HG03103 (cell line): ENCODE measurements at regions not wholly inside any gene's neighbourhood (a gene's known extent, or its start where the extent isn't known, plus 50 kb on each side); places are given as distances from the start of the nearest gene placed in this dataset.
"Not testable (repeated sequence)": the region's sequence is repeated elsewhere in the genome, so short reads cannot be mapped to it uniquely, and the experiment has no call there.

Experiments used
- ATAC-seq: cut with Tn5 transposase; IDR thresholded peaks from one replicate; pipeline ENCODE4 v1.9.1; 2021; ENCODE audit warnings: low read depth; ENCODE audit not compliant: unreplicated experiment

DNA sequence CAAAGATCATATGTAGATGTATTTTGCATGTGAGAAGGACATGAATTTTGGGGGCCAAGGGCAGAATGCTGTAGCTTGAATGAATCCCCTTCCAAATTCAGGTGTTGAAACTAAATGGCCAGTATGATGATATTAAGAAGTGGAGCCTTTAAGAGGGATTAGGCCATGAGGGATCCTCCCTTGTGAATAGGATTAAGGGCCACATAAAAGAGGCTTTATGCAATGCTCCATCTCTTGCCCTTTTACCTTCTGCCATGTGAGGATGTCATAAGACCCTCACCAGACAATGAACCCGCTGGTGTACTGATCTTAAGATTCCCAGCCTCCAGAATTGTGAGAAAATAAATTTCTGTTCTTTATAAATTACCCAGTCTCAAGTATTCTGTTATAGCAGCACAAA is 206.1 kb downstream of the YTHDC2 start:
- ATAC-seq: no peak

DNA sequence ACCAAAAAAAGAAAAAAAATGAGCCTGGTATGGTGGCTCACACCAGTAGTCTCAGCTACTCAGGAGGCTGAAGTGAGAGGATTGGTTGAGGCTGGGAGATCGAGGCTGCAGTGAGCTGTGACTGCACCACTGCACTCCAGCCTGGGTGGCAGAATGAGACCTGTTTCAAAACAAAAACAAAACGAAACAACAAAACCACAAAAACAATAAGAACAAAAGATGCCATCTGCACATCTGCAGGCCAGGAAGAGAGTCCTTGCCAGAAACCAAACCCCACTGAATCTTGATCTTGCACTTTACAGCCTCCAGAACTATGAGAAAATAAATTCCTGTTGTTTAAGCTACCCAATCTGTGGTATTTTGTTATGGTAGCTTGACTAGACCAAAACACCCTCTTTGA is 207.7 kb downstream of the YTHDC2 start:
- no peak for ATAC-seq

- no peak for ATAC-seq
Observed at GRCh38 chr5:113723021-113723420, 209.5 kb downstream of the YTHDC2 start.

DNA sequence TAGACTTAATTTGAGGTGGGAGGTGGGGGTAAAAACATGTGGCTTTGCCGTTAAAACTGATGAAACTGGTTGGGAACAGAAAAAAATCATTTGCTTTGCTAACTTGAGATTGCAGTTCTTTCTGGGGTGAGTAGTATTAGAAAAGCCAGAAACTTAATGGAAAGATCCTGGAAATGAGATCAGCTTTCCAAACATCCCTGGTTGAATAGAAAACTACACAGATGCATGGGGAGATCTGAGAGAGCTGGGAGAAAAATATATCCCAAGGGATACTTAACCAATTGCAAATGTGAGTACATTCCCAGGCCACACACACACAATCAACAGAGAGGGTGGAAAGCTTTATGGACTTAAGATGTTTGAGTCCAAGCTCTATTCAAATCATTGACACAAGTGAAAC is 222.3 kb downstream of the YTHDC2 start:
- no peak for ATAC-seq

- ATAC-seq: no peak
Observed at GRCh38 chr5:113742176-113742575, 228.7 kb downstream of the YTHDC2 start.

- no peak for ATAC-seq
Observed at GRCh38 chr5:113742639-113743038, 229.1 kb downstream of the YTHDC2 start.

GRCh38 chr5:113748403-113748802 is 234.9 kb downstream of the YTHDC2 start:
- no peak for ATAC-seq

DNA sequence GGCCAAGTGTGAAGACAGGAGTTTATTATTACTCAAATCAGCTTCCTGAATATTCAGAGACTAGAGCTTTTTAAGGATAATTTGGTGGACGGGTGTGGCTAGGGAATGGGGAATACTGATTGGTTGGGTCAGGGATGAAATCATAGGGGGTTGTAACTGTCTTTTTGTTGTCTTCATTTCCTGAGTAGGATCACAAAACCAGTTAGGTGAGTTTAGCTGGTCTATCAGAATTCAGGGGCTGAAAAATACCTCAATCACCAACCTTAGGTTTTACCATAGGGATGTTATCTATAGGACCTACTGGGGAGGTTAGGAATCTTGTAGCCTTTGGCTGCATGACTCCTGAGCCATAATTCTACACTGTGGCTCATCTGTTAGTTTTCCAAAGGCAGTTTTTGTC is 235.8 kb downstream of the YTHDC2 start:
- ATAC-seq: no peak

DNA sequence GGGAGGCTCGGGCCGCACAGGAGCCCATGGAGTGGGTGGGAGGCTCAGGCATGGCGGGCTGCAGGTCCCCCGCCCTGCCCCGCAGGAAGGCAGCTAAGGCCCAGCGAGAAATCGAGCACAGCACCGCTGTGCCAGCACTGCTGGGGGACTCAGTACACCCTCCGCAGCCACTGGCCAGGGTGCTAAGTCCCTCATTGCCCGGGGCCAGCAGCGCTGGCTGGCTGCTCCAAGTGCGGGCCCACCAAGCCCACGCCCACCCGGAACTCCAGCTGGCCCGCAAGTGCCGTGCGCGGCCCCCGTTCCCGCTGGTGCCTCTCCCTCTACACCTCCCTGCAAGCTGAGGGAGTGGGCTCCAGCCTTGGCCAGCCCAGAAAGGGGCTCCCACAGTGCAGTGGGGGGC is 239.7 kb downstream of the YTHDC2 start:
- not testable (repeated sequence) for ATAC-seq

DNA sequence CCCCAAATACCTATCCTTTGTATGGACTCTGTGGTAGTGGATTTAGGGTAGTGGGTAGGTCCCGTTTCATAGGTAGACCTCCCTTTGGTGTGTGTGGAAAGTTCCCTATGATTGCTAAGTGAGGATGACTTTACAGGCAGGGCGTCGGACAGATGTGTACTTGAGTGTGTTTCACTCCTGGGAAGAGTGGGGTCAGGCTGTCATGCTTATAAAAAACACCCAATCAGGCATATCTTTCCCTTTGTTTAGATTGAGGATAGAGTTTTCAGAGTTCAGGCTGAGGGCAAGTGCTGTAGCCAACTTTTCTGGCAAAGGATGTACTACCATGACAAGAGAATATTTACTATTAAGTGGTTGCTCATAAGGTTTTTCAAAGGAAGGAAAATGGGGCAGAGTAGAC is 242.0 kb downstream of the YTHDC2 start:
- ATAC-seq: no peak

- no peak for ATAC-seq
Observed at GRCh38 chr5:113757508-113757907, 244.0 kb downstream of the YTHDC2 start.

DNA sequence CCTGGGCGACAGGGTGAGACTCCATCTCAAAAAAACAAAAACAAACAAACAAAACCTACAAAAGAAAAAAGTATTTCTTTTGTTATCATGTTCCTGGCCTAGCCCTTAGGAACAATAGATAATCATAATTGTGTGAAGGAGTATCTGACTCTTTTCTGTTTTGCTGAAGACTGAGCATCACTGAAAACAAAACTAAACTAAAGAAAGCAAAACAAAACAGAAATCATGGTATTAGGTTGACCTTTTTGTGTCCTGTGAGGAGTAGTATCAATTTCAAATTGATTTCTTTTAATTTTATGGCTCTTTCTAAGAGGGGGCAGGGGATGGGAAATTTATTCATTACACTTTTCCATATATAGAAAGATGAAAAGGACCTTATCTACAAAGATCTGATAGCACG is 246.0 kb downstream of the YTHDC2 start:
- no peak for ATAC-seq

DNA sequence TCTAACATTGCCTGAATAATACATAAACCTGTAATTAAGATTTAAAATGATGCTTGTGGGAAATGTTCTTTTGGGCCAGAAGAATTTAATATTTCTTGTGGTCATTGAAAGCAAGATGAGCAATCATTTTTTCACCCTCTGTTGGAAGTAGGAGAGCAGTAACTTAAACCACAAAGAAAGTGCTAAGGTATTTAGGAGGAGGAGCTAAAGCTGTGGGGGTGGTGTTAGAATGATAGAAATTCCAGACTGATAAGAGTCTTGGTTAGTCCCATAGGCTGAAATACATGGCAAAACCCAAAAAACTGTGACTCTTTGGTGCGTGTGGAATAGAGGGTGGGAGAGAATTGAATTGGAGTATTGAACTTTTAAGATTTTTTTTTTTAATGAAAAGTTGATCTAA is 247.0 kb downstream of the YTHDC2 start:
- ATAC-seq: no peak

GRCh38 chr5:113761594-113761993 is 248.1 kb downstream of the YTHDC2 start:
- no peak for ATAC-seq

DNA sequence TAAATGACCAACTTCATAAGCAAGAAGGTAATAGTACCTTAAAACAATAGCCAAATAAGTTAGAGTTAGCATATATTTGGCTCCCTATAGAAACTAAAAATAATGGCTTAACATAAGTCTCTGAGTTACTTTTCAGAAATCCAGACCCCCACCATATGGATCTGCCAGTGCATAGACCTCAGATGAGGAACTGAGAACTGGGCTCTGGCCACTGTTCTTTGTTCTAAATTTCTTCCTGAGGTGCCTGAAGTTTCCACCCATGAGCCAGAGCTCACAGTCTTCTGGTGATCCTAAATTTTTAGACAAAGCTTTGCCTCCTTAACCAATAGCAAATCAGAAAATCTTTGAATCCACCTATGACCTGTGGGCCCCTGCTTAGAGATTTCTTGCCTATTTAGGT is 250.9 kb downstream of the YTHDC2 start:
- no peak for ATAC-seq

DNA sequence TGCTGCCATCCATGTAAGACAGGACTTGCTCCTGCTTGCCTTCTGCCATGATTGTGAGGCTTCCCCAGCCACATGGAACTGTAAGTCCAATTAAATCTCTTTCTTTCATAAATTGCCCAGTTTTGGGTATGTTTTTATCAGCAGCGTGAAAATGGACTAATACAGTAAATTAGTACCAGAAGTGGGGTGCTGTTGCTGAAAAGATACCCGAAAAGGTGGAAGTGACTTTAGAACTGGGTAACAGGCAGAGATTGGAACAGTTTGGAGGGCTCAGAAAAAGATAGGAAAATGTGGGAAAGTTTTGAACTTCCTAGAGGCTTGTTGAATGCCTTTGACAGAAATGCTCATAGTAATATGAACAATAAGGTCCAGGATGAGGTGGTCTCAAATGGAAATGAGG is 253.3 kb downstream of the YTHDC2 start:
- ATAC-seq: not testable (repeated sequence)

DNA sequence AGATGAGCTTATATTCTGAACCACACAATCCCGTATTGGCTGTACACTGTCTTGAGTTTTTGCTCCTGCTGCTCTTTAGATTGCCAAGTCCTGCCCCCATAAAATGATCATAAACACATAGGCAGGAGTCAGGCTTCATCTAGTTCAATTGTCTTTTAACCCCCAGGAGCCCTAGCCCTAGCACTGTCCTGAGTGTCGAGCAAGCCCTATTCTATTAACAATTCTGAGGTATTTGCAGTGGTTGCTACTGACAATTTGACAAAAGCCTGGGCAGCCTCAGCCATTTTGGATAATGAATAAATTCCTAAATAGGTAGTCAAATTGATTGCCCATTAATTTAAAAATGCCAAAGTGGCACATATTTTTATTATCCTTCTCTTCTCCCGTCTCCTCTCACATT is 257.2 kb downstream of the YTHDC2 start:
- ATAC-seq: no peak

DNA sequence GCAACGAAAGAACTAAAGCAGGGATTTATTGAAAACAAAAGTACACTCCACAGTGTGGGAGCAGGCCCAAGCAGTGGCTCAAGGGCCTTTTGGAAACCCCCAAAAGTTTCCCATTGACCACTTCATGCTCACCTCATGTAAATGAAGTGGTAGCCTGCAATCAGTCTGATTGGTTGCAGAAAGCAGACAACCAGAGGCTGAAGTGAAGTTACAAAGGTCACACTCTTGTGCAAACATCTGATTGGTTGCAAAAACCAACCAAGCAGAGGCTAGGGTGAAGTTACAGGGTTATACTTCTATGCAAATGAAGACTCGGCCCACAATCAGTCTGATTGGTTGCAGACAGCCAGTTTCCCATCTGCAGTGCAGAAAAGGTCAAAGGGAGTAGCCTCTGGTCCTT is 258.0 kb downstream of the YTHDC2 start:
- ATAC-seq: no peak

DNA sequence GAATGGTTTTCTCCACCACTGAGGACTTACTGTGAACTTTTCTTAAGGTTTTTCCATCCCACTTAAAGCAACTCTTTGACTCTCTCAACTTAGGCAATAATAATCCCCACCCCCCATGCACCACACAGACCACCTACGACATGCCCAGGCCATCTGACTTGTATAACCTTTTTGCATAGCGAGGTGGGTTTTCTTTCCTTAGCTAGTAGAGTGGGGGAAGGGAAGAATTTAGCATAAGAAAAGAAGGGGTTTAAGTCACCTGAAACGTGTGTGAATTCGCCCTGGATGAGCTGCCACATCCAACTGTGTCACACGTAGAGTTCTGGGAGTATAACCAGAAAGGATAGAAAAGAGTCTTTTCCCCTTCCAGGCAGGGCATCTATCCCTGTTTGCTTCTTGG is 262.7 kb downstream of the YTHDC2 start:
- no peak for ATAC-seq

- ATAC-seq: no peak
Observed at GRCh38 chr5:113776832-113777525, 263.5 kb downstream of the YTHDC2 start.

GRCh38 chr5:113778147-113778546 is 264.7 kb downstream of the YTHDC2 start:
- no peak for ATAC-seq

GRCh38 chr5:113788141-113788655 is 274.7 kb downstream of the YTHDC2 start:
- no peak for ATAC-seq

DNA sequence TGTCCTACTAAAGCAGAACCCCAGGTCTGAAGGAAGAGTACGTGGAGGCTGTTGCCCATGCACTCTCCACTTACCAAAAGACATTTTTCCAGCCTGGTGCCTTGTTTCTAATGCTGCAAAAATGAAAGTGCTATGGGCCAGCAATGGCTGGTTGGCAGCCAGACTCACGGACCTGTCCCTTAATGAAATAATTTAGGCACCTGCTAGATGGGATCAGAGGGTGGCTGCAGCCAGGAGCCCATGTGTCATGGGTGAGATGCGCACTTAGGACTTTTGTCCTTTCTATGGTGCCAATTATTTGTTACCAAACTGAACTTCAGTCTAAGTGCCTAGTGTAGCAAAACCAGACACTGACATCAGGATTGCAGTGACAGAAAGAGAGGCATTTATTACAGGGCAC is 276.3 kb downstream of the YTHDC2 start:
- no peak for ATAC-seq
